Spleen (tissue), 11 donors: ENCODE measurements at regions not wholly inside any gene's neighbourhood (a gene's known extent, or its start where the extent isn't known, plus 50 kb on each side); places are given as distances from the start of the nearest gene placed in this dataset.
A peak's percentile ranks its signal among the peaks of the same experiment; 100 is the strongest.
"Not testable (repeated sequence)": the region's sequence is repeated elsewhere in the genome, so short reads cannot be mapped to it uniquely, and the experiment has no call there.

Source experiments
- DNase-seq: peaks from one replicate; pipeline ENCODE4 v3.0.0-alpha.2; 2020
- H3K27ac ChIP-seq, 8 donors: fragments of 200-600 bp; sonication (generic) in 7 of 8; 1 replicate in 4 of 8; 2 replicates in 4 of 8; pipeline versions ENCODE4 v1.5.0 to v1.8.0; 2016 to 2021; ENCODE audit warnings: inconsistent platforms in 4 of 8, mild to moderate bottlenecking in 4 of 8, moderate library complexity in 1 of 8
- H3K27me3 ChIP-seq, 7 donors: fragments of 200-600 bp; sonication (generic) in 6 of 7; replicated peaks in 1 of 7; 1 replicate in 4 of 7; 2 replicates in 3 of 7; pipeline versions ENCODE4 v1.5.0 to v1.8.0; 2016 to 2021; ENCODE audit warnings: inconsistent platforms in 3 of 7, mild to moderate bottlenecking in 1 of 7
- H3K36me3 ChIP-seq, 6 donors: fragments of 200-600 bp; sonication (generic) in 5 of 6; 1 replicate in 4 of 6; 2 replicates in 2 of 6; pipeline versions ENCODE4 v1.5.0 to v1.8.0; 2016 to 2021; ENCODE audit warnings: inconsistent platforms in 2 of 6
- H3K4me1 ChIP-seq, 6 donors: fragments of 200-600 bp; sonication (generic) in 5 of 6; 1 replicate in 3 of 6; 2 replicates in 3 of 6; pipeline versions ENCODE4 v1.5.0 to v1.8.0; 2016 to 2021; ENCODE audit warnings: inconsistent platforms in 3 of 6
- H3K4me3 ChIP-seq, 8 donors: fragments of 200-600 bp; sonication (generic) in 7 of 8; 1 replicate in 4 of 8; 2 replicates in 4 of 8; pipeline versions ENCODE4 v1.5.0 to v1.8.0; 2016 to 2021; ENCODE audit warnings: inconsistent platforms in 4 of 8, mild to moderate bottlenecking in 4 of 8, moderate library complexity in 2 of 8
- H3K9me3 ChIP-seq, 8 donors: fragments of 200-600 bp; sonication (generic) in 7 of 8; 1 replicate in 4 of 8; 2 replicates in 4 of 8; pipeline versions ENCODE4 v1.5.0 to v1.8.0; 2016 to 2021; ENCODE audit warnings: inconsistent platforms in 4 of 8
- CTCF ChIP-seq, 11 experiments: fragments of 200-600 bp in 7 of 11; fragments of 450-650 bp in 4 of 11; sonication (generic) in 4 of 11; IDR thresholded peaks in 8 of 11; conservative IDR thresholded peaks in 3 of 11; 1 replicate in 7 of 11; 2 replicates in 4 of 11; pipeline versions ENCODE4 v1.4.0 to v1.8.0; 2016 to 2021; ENCODE audit warnings: antibody characterized with exemption in 11 of 11, inconsistent platforms in 4 of 11, mild to moderate bottlenecking in 1 of 11
- POLR2A ChIP-seq, 3 donors: fragments of 450-650 bp; IDR thresholded peaks; one replicate each; pipeline ENCODE4 v1.5.1; 2017; ENCODE audit warnings: antibody characterized with exemption in 3 of 3, mild to moderate bottlenecking in 1 of 3
- POLR2AphosphoS5 ChIP-seq, 3 donors: sonication (generic); formaldehyde crosslinking; IDR thresholded peaks; one replicate each; pipeline ENCODE4 v1.5.1; 2017; ENCODE audit warnings: antibody characterized with exemption in 3 of 3
- WGBS, 5 donors: extraction: QIAGEN DNeasy Blood & Tissue Kit in 3 of 5; methylation state at CpG; one replicate each; pipeline versions ENCODE4 v1.1.5 to v1.1.7; 2013 to 2018; 5-methylcytosine and 5-hydroxymethylcytosine counted together
- intact Hi-C: fragments of 100-400 bp; cut with DNase I; formaldehyde crosslinking; loops from one replicate; pipeline ENCODE4 v1.15.0; 2023; ENCODE audit warnings: low total_unique reads
- donor health status: healthy with polysubstance abuse.
- donor health status: DM: no; HTN: no; CAD: no; lungs with moderate emphysema.
- donor health status: DM: no; HTN: no; CAD: no.
- donor health status: Bipolar disorder and iron deficiency.
- donor health status: healthy.
- donor health status: DM: no; HTN: no; CAD: no.
- donor health status: DM: yes; HTN: yes; CAD: no.

- no peaks in the 10 kb centered on the region for H3K4me1 ChIP-seq
- no peaks in the 10 kb centered on the region for H3K36me3 ChIP-seq
- H3K4me3 ChIP-seq, result no peak overlapping the region
- intact Hi-C loops, result no loop called here
- DNase-seq, result no peak
- 78 to 87% (median 79%) methylated on average over 4 of the region's 4 CpGs for WGBS, 5 donors
- no peak for TF ChIP-seq POLR2AphosphoS5 (IDR thresholded peaks at IDR 0.05)
- TF ChIP-seq POLR2A (IDR thresholded peaks at IDR 0.05), result no peak
- H3K27me3 ChIP-seq, result no peaks in the 10 kb centered on the region
- H3K27ac ChIP-seq, result no peak overlapping the region
- H3K9me3 ChIP-seq, result peaks cover 0 to 9% (median 0%) of the 10 kb centered on the region in 8 donors
Observed at GRCh38 chr14:38941488-38941887, 161.5 kb downstream of the SEC23A start.

- H3K4me3 ChIP-seq, DNase-seq, H3K27ac ChIP-seq, H3K9me3 ChIP-seq, H3K27me3 ChIP-seq, intact Hi-C loops, H3K4me1 ChIP-seq, H3K36me3 ChIP-seq: not testable (repeated sequence)
- 83 to 92% (median 90%) methylated on average over 2 to 3 of the region's 3 CpGs for WGBS, 5 donors
Observed at GRCh38 chr14:38932653-38933000, 170.4 kb downstream of the SEC23A start.

- intact Hi-C loops, result no loop called here
Observed at GRCh38 chr14:38931969-38932652, 170.9 kb downstream of the SEC23A start.

GRCh38 chr14:38930898-38931297 lies 172.1 kb downstream of the SEC23A start:
- DNase-seq, result no peak
- H3K27ac ChIP-seq, result peak overlapping the region in 1 of 8 donors; percentile 18
- H3K36me3 ChIP-seq, result no peaks in the 10 kb centered on the region
- no peaks in the 10 kb centered on the region for H3K4me1 ChIP-seq
- H3K9me3 ChIP-seq, result no peaks in the 10 kb centered on the region
- intact Hi-C loops, result no loop called here
- WGBS, 5 donors, result 68 to 81% (median 74%) methylated on average over 1 of the region's 1 CpG
- TF ChIP-seq POLR2AphosphoS5 (IDR thresholded peaks at IDR 0.05) (no peak), POLR2A (IDR thresholded peaks at IDR 0.05) (no peak), CTCF (IDR thresholded peaks at IDR 0.05 in 8 of 11, conservative IDR thresholded peaks at IDR 0.05 in 3 of 11) (no peak)
- no peaks in the 10 kb centered on the region for H3K27me3 ChIP-seq
- H3K4me3 ChIP-seq, result no peak overlapping the region

More at GRCh38 chr14:38931969-38932652, 170.9 kb downstream of the SEC23A start:
- no peaks in the 10 kb centered on the region for H3K4me1 ChIP-seq
- 86 to 94% (median 91%) methylated on average over 11 of the region's 11 CpGs for WGBS, 5 donors
- TF ChIP-seq POLR2AphosphoS5 (IDR thresholded peaks at IDR 0.05) (no peak), POLR2A (IDR thresholded peaks at IDR 0.05) (no peak), CTCF (IDR thresholded peaks at IDR 0.05 in 8 of 11, conservative IDR thresholded peaks at IDR 0.05 in 3 of 11) (no peak)
- no peaks in the 10 kb centered on the region for H3K27me3 ChIP-seq
- no peak overlapping the region for H3K27ac ChIP-seq
- no peaks in the 10 kb centered on the region for H3K36me3 ChIP-seq
- no peak overlapping the region for H3K4me3 ChIP-seq
- H3K9me3 ChIP-seq, result peaks cover 0 to 4% (median 0%) of the 10 kb centered on the region in 8 donors
- DNase-seq, result no peak

- no peaks in the 10 kb centered on the region for H3K27me3 ChIP-seq
- H3K9me3 ChIP-seq, result no peaks in the 10 kb centered on the region
- peak overlapping the region in 1 of 8 donors; percentile 18 for H3K27ac ChIP-seq
- no peaks in the 10 kb centered on the region for H3K4me1 ChIP-seq
- H3K4me3 ChIP-seq, result no peak overlapping the region
- TF ChIP-seq POLR2AphosphoS5 (IDR thresholded peaks at IDR 0.05) (no peak), CTCF (IDR thresholded peaks at IDR 0.05 in 8 of 11, conservative IDR thresholded peaks at IDR 0.05 in 3 of 11) (no peak), POLR2A (IDR thresholded peaks at IDR 0.05) (no peak)
- 82 to 85% (median 83%) methylated on average over 3 of the region's 3 CpGs for WGBS, 5 donors
- no peaks in the 10 kb centered on the region for H3K36me3 ChIP-seq
- no peak for DNase-seq
- intact Hi-C loops, result no loop called here
Observed at GRCh38 chr14:38930022-38930421, 173.0 kb downstream of the SEC23A start.
